NCI-H345 (cell line): ENCODE measurements at regions not wholly inside any gene's neighbourhood (a gene's known extent, or its start where the extent isn't known, plus 50 kb on each side); places are given as distances from the start of the nearest gene placed in this dataset.
"Not testable (repeated sequence)": the region's sequence is repeated elsewhere in the genome, so short reads cannot be mapped to it uniquely, and the experiment has no call there.

Experiments used
- DNase-seq: peaks from one replicate; lab custom pipeline; 2025; lab: John Stamatoyannopoulos, UW

DNA sequence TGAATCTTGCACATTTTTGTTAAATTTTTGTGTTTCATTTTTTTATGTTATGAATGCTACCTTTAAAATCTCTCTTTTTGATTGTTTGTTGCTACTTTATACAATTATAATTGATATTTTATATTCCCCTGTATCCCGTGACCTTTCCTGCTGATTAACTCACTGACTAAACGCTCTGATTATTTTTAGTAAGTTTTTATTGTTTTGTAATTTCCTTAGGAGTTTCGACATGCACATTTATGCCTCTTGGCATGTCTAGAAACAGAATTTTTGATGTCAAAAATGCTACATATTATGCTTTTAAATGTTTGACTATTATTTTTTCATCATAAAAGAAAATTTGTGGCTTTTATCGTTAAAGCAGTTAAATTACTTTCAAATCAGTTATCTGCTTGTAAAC, 1131.6 kb upstream of the TMEFF2 start:
- DNase-seq, result no peak

- no peak for DNase-seq
Measured at GRCh38 chr2:193315428-193316091, 1120.8 kb upstream of the TMEFF2 start.

DNA sequence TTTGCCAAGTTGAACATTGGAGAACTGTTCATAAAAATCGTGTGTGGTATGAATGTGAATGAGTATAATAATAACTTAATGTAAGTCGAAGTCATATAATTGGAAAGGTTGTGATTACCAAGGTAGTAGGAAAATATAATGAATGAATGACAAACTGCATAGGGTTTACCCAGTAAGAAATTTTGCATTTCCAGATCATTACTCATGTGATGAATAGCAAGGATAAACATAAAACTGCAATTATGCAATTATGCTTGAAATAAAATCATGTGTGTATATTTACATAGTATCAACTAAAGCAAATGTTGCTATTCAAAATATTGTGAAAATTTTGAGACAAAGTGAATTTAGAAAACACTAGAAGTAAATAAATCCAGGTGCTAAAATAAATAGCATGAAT, 1108.7 kb upstream of the TMEFF2 start:
- no peak for DNase-seq

GRCh38 chr2:193294371-193294770, 1099.6 kb upstream of the TMEFF2 start:
- no peak for DNase-seq

- no peak for DNase-seq
Measured at GRCh38 chr2:193279361-193279760, 1084.6 kb upstream of the TMEFF2 start.

DNA sequence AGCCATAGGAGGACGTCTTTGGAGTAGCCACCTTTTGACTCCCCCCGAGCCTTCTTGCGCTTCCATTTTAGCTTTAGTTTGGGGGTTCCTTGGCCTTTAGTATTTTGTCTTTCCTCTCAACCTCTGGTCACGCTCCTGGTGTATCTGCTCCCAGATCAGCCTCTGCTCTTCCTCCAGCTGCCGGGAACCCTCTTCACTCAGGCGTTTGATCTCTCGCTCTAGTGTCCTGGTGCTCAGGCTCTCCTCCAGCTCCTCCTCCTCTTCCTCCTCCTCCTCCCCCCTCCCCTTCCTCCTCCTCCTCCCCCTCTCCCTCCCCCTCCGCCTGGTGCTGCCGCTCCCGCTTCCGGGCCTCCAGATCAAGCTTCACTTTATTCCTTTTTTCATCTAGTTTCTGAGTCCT, 1082.3 kb upstream of the TMEFF2 start:
- DNase-seq, result no peak

DNA sequence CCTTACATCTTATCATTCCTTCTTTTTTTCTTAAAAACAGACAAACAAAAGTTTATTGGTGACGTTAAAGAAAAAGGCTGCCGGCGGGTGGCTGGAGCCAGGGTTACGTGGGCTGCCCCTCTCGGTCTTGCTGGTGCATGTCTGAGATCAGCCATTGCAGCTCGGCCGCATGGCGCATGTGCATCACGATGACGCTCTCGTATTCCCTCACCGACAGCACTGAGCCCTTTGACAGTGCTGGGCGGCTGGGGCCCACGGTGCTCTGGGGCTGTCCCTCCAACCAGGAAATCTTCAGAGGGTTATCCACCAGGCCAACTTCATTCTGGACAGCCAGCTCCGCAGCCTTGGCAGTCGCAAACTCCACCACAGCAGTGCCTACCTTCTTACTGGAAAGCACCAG, 1081.8 kb upstream of the TMEFF2 start:
- no peak for DNase-seq

GRCh38 chr2:193276069-193276468, 1081.3 kb upstream of the TMEFF2 start:
- no peak for DNase-seq

GRCh38 chr2:193272011-193272410, 1077.3 kb upstream of the TMEFF2 start:
- DNase-seq, result no peak

GRCh38 chr2:193270816-193271215, 1076.1 kb upstream of the TMEFF2 start:
- no peak for DNase-seq

- no peak for DNase-seq
Measured at GRCh38 chr2:193267496-193268002, 1072.8 kb upstream of the TMEFF2 start.

GRCh38 chr2:193253014-193253530, 1058.3 kb upstream of the TMEFF2 start:
- DNase-seq, result no peak

DNA sequence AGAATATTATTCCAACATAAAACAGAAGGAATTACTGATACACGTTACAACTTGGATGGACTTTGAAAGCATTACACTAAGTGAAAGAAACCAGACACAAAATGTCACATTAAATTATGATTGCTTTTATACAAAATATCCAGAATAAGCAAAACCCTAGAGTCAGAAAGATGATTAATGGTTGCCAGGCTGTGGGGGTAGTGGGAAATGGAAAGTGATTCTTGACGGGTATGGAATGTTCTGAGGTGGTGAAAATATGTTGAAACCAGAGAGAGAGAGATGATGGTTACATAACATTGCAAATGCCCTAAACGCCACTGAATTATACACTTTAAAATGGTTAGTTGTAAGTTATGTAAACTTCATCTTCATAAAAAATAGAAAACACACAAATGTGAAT, 1057.2 kb upstream of the TMEFF2 start:
- no peak for DNase-seq

- no peak for DNase-seq
Measured at GRCh38 chr2:193250389-193250788, 1055.7 kb upstream of the TMEFF2 start.

- DNase-seq, result no peak
Measured at GRCh38 chr2:193240752-193241151, 1046.0 kb upstream of the TMEFF2 start.

- DNase-seq, result no peak
Measured at GRCh38 chr2:193231634-193232033, 1036.9 kb upstream of the TMEFF2 start.

GRCh38 chr2:193228276-193228675, 1033.5 kb upstream of the TMEFF2 start:
- no peak for DNase-seq

DNA sequence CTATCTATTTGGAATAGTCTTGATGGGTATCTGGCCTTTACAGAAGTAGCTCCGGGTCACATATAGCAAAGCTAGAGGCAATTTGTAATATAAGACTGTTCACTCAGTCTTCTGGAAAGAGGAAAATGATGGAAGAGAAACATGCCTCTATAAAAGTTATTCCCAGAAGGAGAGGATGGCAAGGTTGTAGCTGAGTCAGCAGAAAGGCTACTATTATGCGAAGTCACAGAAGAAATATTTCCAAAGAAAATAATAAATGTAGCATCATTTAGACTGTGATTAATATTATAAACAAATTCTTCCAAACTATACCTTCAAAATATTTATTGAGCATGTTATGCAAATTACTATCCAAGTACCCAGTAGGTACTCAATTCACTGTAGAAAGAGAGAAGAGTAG, 1027.7 kb upstream of the TMEFF2 start:
- DNase-seq, result no peak

DNA sequence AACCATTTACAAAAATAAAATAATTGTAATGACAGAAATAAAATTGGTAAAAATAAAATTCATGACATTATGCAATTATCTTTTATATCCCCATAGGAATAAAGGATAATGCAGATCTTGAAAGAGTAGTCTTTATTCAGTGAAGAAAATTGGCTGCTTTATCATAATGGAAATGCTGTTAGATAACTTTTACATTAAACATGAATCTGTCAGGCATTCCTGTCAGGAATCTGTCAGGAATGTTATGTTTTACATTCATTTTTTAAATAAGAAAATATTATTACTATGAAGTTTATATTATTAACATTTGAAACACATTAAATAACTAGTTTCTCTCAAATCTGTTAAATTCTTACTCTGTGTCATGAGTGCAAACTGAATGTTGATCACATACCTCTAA, 1024.7 kb upstream of the TMEFF2 start:
- no peak for DNase-seq

DNA sequence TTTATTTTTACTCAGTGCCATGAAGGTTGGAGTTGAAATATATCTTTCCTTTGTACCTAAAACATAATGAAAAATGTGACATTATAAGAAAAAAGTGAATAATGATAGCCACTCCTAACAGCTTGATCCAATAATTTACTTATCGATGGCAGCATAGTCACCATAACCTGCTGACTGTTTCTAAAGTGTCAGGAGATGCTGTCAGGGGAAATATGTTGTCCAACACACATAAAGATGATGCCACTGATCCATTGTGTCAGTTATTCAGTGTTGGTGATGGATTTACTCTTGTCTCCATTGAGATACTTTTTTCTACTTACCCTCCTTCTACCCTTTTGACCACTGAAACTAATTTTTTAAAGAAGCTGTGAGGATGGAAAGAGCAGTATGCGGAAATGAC, 1006.9 kb upstream of the TMEFF2 start:
- no peak for DNase-seq

- no peak for DNase-seq
Measured at GRCh38 chr2:193199322-193199721, 1004.6 kb upstream of the TMEFF2 start.

DNA sequence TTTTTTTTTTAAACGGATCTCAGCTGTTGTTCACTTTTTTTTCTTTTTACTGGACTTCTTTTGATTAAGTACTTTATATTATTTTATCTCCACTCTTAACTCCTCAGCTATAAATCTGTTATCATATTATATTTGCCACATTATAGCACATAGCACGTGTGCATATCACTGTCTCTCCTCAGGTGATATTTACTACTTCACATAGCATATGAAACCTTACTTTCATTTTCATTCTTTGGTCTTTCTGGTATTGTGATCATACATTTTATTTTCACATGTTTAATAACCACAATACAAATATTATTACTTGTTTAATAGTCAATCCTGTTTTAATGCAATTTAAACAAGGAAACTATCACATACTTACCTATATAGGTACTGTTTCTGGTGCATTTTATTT, 993.1 kb upstream of the TMEFF2 start:
- DNase-seq, result no peak

GRCh38 chr2:193170981-193171380, 976.2 kb upstream of the TMEFF2 start:
- DNase-seq, result not testable (repeated sequence)

DNA sequence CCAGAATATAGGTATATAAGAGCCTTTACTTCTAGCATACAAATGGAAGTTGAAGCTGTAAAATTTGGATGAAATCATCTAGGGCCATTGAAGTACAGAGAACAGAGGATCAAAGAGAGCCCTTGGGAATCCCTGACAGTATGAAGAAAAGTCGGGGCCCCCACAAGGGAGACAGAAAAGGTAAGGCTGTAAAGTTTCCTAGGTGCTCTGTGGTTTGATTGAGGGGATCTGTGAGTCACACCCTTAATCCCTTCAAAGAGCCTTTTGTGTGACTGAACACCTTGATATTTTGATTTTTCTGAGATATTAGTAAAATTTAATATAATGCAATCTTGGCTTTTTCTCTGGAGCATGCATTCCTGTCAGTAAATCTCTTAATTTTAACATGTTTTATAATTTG, 961.7 kb upstream of the TMEFF2 start:
- no peak for DNase-seq
